ENCODE measurements at regions not wholly inside any gene's neighbourhood (a gene's known extent, or its start where the extent isn't known, plus 50 kb on each side); places are given as distances from the start of the nearest gene placed in this dataset.

- Histone ChIP-seq H4K5ac (ENCODE audit: insufficient read length, low read depth, low read length) (no peak overlapping the region), H3K4ac (replicated peaks; ENCODE audit: insufficient read length, low read depth, low read length) (no peak overlapping the region), H2BK120ac (replicated peaks; ENCODE audit: low read depth, low read length) (no peak overlapping the region), H3K79me1 (ENCODE audit: low read depth, low read length) (no peaks in the 10 kb centered on the region), H3K27me3 (replicated peaks in 1 of 4; ENCODE audit: control insufficient read depth in 3 of 4, extremely low read depth in 1 of 4, insufficient read depth in 3 of 4, low read length in 3 of 4) (no peaks in the 10 kb centered on the region), H3K9ac (replicated peaks in 1 of 4; ENCODE audit: extremely low read depth in 1 of 4, low read depth in 3 of 4, low read length in 3 of 4) (no peak overlapping the region), H2BK5ac (ENCODE audit: low read depth, low read length) (no peak overlapping the region), H2AK5ac (ENCODE audit: low read depth, low read length) (no peak overlapping the region), H3K4me3 (ENCODE audit: extremely low read depth in 1 of 4, insufficient read depth in 2 of 4, low read depth in 3 of 4, low read length in 4 of 4) (no peak overlapping the region), H3K79me2 (ENCODE audit: control insufficient read depth in 1 of 2, insufficient read depth in 2 of 2, low read length in 2 of 2) (no peaks in the 10 kb centered on the region; a peak in 1 of 4 replicates), H4K8ac (ENCODE audit: extremely low read depth, insufficient read depth, low read length) (no peak overlapping the region), H4K20me1 (replicated peaks in 1 of 2; ENCODE audit: control insufficient read depth in 1 of 2, insufficient read depth in 2 of 2, low read length in 2 of 2) (peaks cover 0 to 1% of the 10 kb centered on the region in 2 experiments), H2BK20ac (ENCODE audit: low read length) (no peak overlapping the region), H3K56ac (replicated peaks; ENCODE audit: insufficient read length, low read depth, low read length) (no peak overlapping the region), H3K14ac (ENCODE audit: insufficient read length) (no peak overlapping the region), H3K18ac (ENCODE audit: extremely low read depth, low read length) (no peak overlapping the region), H3K27ac (ENCODE audit: low read depth, low read length) (no peak overlapping the region), H3K4me1 (replicated peaks in 1 of 4; ENCODE audit: control insufficient read depth in 3 of 4, insufficient read depth in 4 of 4, low read length in 3 of 4) (no peaks in the 10 kb centered on the region), H2AFZ (ENCODE audit: low read length) (no peak overlapping the region), H3K23me2 (ENCODE audit: low read depth, low read length) (no peaks in the 10 kb centered on the region), H3K23ac (ENCODE audit: insufficient read length) (no peak overlapping the region), H3K36me3 (ENCODE audit: control insufficient read depth in 2 of 4, insufficient read depth in 4 of 4, low read length in 3 of 4) (no peaks in the 10 kb centered on the region; a peak in 1 of 8 replicates), H3K9me3 (ENCODE audit: insufficient read depth in 2 of 2, low read depth in 1 of 2, low read length in 1 of 2) (no peaks in the 10 kb centered on the region), H2BK12ac (ENCODE audit: low read depth, low read length) (no peak overlapping the region), H3K4me2 (ENCODE audit: insufficient read depth in 1 of 2, low read depth in 2 of 2, low read length in 2 of 2) (no peak overlapping the region), H4K91ac (replicated peaks; ENCODE audit: insufficient read length, low read length) (no peak overlapping the region), H2BK15ac (ENCODE audit: low read length) (no peak overlapping the region)
- CTCF ChIA-PET (ENCODE audit: partially characterized antibody): interaction anchor here (0.5 to 1.3 kb wide), 2 partner anchors 31 to 259 kb away, joined by 3 read pairs; no protein-coding TSS in a partner anchor
- no peak for FAIRE-seq
- 92% methylated on average over 4 of the region's 4 CpGs; no CpG with 5 or more reads in 1 of the 2 experiments for WGBS, 2 experiments (ENCODE audit: extremely low coverage in 1 of 2, insufficient coverage in 1 of 2, insufficient read length in 1 of 2, insufficient replicate concordance in 2 of 2, low coverage in 1 of 2, low lambda C conversion rate in 2 of 2, missing lambda C conversion rate in 1 of 2)
- DNase-seq (ENCODE audit: low read depth in 1 of 2, low spot score in 2 of 2): no peak
- POLR2A ChIA-PET (ENCODE audit: partially characterized antibody): no interaction called here
- TF ChIP-seq JUND (IDR thresholded peaks at IDR 0.05; ENCODE audit: low read length) (no peak), MAFK (IDR thresholded peaks at IDR 0.05; ENCODE audit: low read depth, low read length) (no peak), RNF2 (IDR thresholded peaks at IDR 0.05; ENCODE audit: borderline replicate concordance, low read depth, low read length, missing control alignments, poor library complexity, severe bottlenecking) (no peak)
These were observed 238.8 kb upstream of the DMRT1 start for GRCh38 chr9:602716-603115.

All from H1 (cell line).